H1 (cell line): ENCODE measurements at regions not wholly inside any gene's neighbourhood (a gene's known extent, or its start where the extent isn't known, plus 50 kb on each side); places are given as distances from the start of the nearest gene placed in this dataset.

ENCODE experiments used
- CTCF ChIA-PET: fragments of 300-600 bp; sonication (Branson Sonifier 250); formaldehyde crosslinking; loops from one replicate; lab custom pipeline; 2021; ENCODE audit not compliant: partially characterized antibody; lab: Charles Lee
- POLR2A ChIA-PET: fragments of 300-600 bp; sonication (Branson Sonifier 250); formaldehyde crosslinking; loops from one replicate; lab custom pipeline; 2021; ENCODE audit warnings: inconsistent platforms; ENCODE audit not compliant: partially characterized antibody; lab: Charles Lee
- DNase-seq, 2 experiments: peaks; one replicate each; pipeline versions ENCODE4 v3.0.0 to v3.0.0-alpha.2; 2010 to 2022; ENCODE audit warnings: low spot score in 2 of 2, low read depth in 1 of 2, mixed read lengths in 1 of 2
- FAIRE-seq: peaks from 2 replicates; lab custom pipeline; 2011; peaks lifted over from hg19 to GRCh38; lab: Jason Lieb, UNC
- H2AFZ ChIP-seq: 2 replicates; pipeline ENCODE4 v1.8.1; 2012; ENCODE audit warnings: low read length, inconsistent platforms
- H2AK5ac ChIP-seq: 2 replicates; pipeline ENCODE4 v1.6.1; 2013; ENCODE audit warnings: low read depth, low read length
- H2BK120ac ChIP-seq: replicated peaks from 2 replicates; pipeline ENCODE3; 2013; ENCODE audit warnings: low read depth, low read length, inconsistent platforms
- H2BK12ac ChIP-seq: 2 replicates; pipeline ENCODE4 v1.6.1; 2013; ENCODE audit warnings: low read depth, low read length
- H2BK15ac ChIP-seq: 2 replicates; pipeline ENCODE4 v1.6.1; 2013; ENCODE audit warnings: low read length
- H2BK20ac ChIP-seq: 2 replicates; pipeline ENCODE4 v1.6.1; 2013; ENCODE audit warnings: low read length
- H2BK5ac ChIP-seq: 2 replicates; pipeline ENCODE4 v1.6.1; 2013; ENCODE audit warnings: low read depth, low read length
- H3K14ac ChIP-seq: 2 replicates; pipeline ENCODE4 v1.6.1; 2013; ENCODE audit warnings: inconsistent platforms; ENCODE audit not compliant: insufficient read length
- H3K18ac ChIP-seq: 2 replicates; pipeline ENCODE4 v1.6.1; 2013; ENCODE audit warnings: low read length; ENCODE audit errors: extremely low read depth
- H3K23ac ChIP-seq: 2 replicates; pipeline ENCODE4 v1.6.1; 2013; ENCODE audit warnings: inconsistent platforms; ENCODE audit not compliant: insufficient read length
- H3K23me2 ChIP-seq: 2 replicates; pipeline ENCODE4 v1.6.1; 2013; ENCODE audit warnings: low read depth, low read length
- H3K27ac ChIP-seq: 2 replicates; pipeline ENCODE4 v1.6.1; 2011; ENCODE audit warnings: low read depth, low read length, inconsistent platforms
- H3K27me3 ChIP-seq, 4 experiments: replicated peaks in 1 of 4; 1 replicate in 1 of 4; 2 replicates in 3 of 4; pipeline versions ENCODE4 v1.6.1 to v1.8.1; 2011 to 2013; ENCODE audit warnings: low read length in 3 of 4, mild to moderate bottlenecking in 3 of 4, inconsistent platforms in 2 of 4, mixed read lengths in 2 of 4, moderate library complexity in 1 of 4; ENCODE audit not compliant: control insufficient read depth in 3 of 4, insufficient read depth in 3 of 4; ENCODE audit errors: extremely low read depth in 1 of 4
- H3K36me3 ChIP-seq, 4 experiments: 2 replicates each; pipeline versions ENCODE4 v1.6.1 to v1.8.1; 2011 to 2013; ENCODE audit warnings: mild to moderate bottlenecking in 4 of 4, low read length in 3 of 4, moderate library complexity in 2 of 4, control low read depth in 1 of 4, inconsistent platforms in 1 of 4; ENCODE audit not compliant: insufficient read depth in 4 of 4, control insufficient read depth in 2 of 4
- H3K4ac ChIP-seq: replicated peaks from 2 replicates; pipeline ENCODE3; 2013; ENCODE audit warnings: low read length, low read depth, mixed read lengths, inconsistent platforms; ENCODE audit not compliant: insufficient read length
- H3K4me1 ChIP-seq, 4 experiments: replicated peaks in 1 of 4; 1 replicate in 1 of 4; 2 replicates in 3 of 4; pipeline versions ENCODE4 v1.6.1 to v1.8.1; 2011 to 2013; ENCODE audit warnings: low read length in 3 of 4, inconsistent platforms in 2 of 4, mixed read lengths in 1 of 4; ENCODE audit not compliant: insufficient read depth in 4 of 4, control insufficient read depth in 3 of 4
- H3K4me2 ChIP-seq, 2 experiments: 2 replicates each; pipeline versions ENCODE4 v1.6.1 to v1.8.1; 2011 to 2013; ENCODE audit warnings: low read depth in 2 of 2, low read length in 2 of 2, control low read depth in 1 of 2, inconsistent platforms in 1 of 2, mild to moderate bottlenecking in 1 of 2; ENCODE audit not compliant: insufficient read depth in 1 of 2
- H3K4me3 ChIP-seq, 4 experiments: fragments of 200-600, 300-600 bp in 1 of 4; sonication (generic), shearing (Covaris generic), sonication (Bioruptor Twin) in 1 of 4; 2 replicates each; pipeline versions ENCODE4 v1.5.1 to v1.8.1; 2011 to 2016; ENCODE audit warnings: low read length in 4 of 4, low read depth in 3 of 4, control low read depth in 2 of 4, inconsistent platforms in 2 of 4, mild to moderate bottlenecking in 2 of 4, mixed read lengths in 1 of 4, moderate library complexity in 1 of 4; ENCODE audit not compliant: insufficient read depth in 2 of 4; ENCODE audit errors: extremely low read depth in 1 of 4
- H3K56ac ChIP-seq: replicated peaks from 2 replicates; pipeline ENCODE3; 2013; ENCODE audit warnings: low read depth, mild to moderate bottlenecking, mixed read lengths, low read length, inconsistent platforms; ENCODE audit not compliant: insufficient read length
- H3K79me1 ChIP-seq: 2 replicates; pipeline ENCODE4 v1.6.1; 2013; ENCODE audit warnings: low read depth, low read length, control low read depth
- H3K79me2 ChIP-seq, 2 experiments: 2 replicates each; pipeline versions ENCODE4 v1.6.1 to v1.8.1; 2012 to 2013; ENCODE audit warnings: low read length in 2 of 2, mild to moderate bottlenecking in 2 of 2, inconsistent platforms in 1 of 2; ENCODE audit not compliant: insufficient read depth in 2 of 2, control insufficient read depth in 1 of 2
- H3K9ac ChIP-seq, 4 experiments: replicated peaks in 1 of 4; 1 replicate in 1 of 4; 2 replicates in 3 of 4; pipeline versions ENCODE4 v1.6.1 to v1.8.1; 2011 to 2013; ENCODE audit warnings: low read depth in 3 of 4, low read length in 3 of 4, control low read depth in 2 of 4, mild to moderate bottlenecking in 2 of 4, moderate library complexity in 2 of 4, inconsistent platforms in 1 of 4; ENCODE audit errors: extremely low read depth in 1 of 4
- H3K9me3 ChIP-seq, 2 experiments: 2 replicates each; pipeline versions ENCODE4 v1.6.1 to v1.8.1; 2012 to 2013; ENCODE audit warnings: mild to moderate bottlenecking in 2 of 2, moderate library complexity in 2 of 2, control low read depth in 1 of 2, inconsistent platforms in 1 of 2, low read depth in 1 of 2, low read length in 1 of 2, mixed read lengths in 1 of 2; ENCODE audit not compliant: insufficient read depth in 2 of 2
- H4K20me1 ChIP-seq, 2 experiments: replicated peaks in 1 of 2; 2 replicates each; pipeline versions ENCODE3 to v1.8.1; 2011 to 2013; ENCODE audit warnings: inconsistent platforms in 2 of 2, low read length in 2 of 2, mild to moderate bottlenecking in 1 of 2; ENCODE audit not compliant: insufficient read depth in 2 of 2, control insufficient read depth in 1 of 2
- H4K5ac ChIP-seq: 2 replicates; pipeline ENCODE4 v1.6.1; 2013; ENCODE audit warnings: low read length, low read depth, mixed read lengths, inconsistent platforms; ENCODE audit not compliant: insufficient read length
- H4K8ac ChIP-seq: 2 replicates; pipeline ENCODE4 v1.8.0; 2013; ENCODE audit warnings: mild to moderate bottlenecking, moderate library complexity, low read length, inconsistent platforms; ENCODE audit not compliant: insufficient read depth; ENCODE audit errors: extremely low read depth
- H4K91ac ChIP-seq: replicated peaks from 2 replicates; pipeline ENCODE3; 2013; ENCODE audit warnings: low read length, mixed read lengths, inconsistent platforms; ENCODE audit not compliant: insufficient read length
- BACH1 ChIP-seq: IDR thresholded peaks from 2 replicates; pipeline ENCODE4 v1.6.1; 2012; ENCODE audit warnings: low read length, improper control_type of control experiment
- CREB1 ChIP-seq: IDR thresholded peaks from 2 replicates; pipeline ENCODE4 v1.6.1; 2012; ENCODE audit warnings: inconsistent platforms
- E2F6 ChIP-seq: IDR thresholded peaks from 2 replicates; pipeline ENCODE4 v1.6.1; 2012; ENCODE audit warnings: inconsistent platforms
- MAFK ChIP-seq: IDR thresholded peaks from 2 replicates; pipeline ENCODE4 v1.6.1; 2012; ENCODE audit warnings: low read depth, mild to moderate bottlenecking, improper control_type of control experiment, low read length
- WGBS, 2 experiments: shearing (Covaris generic) in 1 of 2; methylation state at CpG; one replicate each; pipeline versions ENCODE4 v1.1.6 to v1.1.7; 2013 to 2015; ENCODE audit warnings: low lambda C conversion rate in 2 of 2, mixed read lengths in 2 of 2, inconsistent platforms in 1 of 2, low coverage in 1 of 2, missing lambda C conversion rate in 1 of 2; ENCODE audit not compliant: insufficient replicate concordance in 2 of 2, insufficient coverage in 1 of 2, insufficient read length in 1 of 2; ENCODE audit errors: extremely low coverage in 1 of 2, missing lambda C conversion rate in 1 of 2; 5-methylcytosine and 5-hydroxymethylcytosine counted together

- Histone ChIP-seq H3K56ac (no peak overlapping the region), H3K4ac (no peak overlapping the region), H2BK15ac (no peak overlapping the region), H3K27ac (no peak overlapping the region), H4K8ac (no peak overlapping the region), H2BK5ac (no peak overlapping the region), H3K9ac (no peak overlapping the region), H3K23me2 (no peaks in the 10 kb centered on the region), H3K18ac (no peak overlapping the region), H4K20me1 (no peaks in the 10 kb centered on the region), H4K91ac (no peak overlapping the region), H3K79me2 (no peaks in the 10 kb centered on the region), H2BK12ac (no peak overlapping the region), H3K14ac (no peak overlapping the region), H4K5ac (no peak overlapping the region), H3K4me2 (no peak overlapping the region), H3K23ac (no peak overlapping the region), H2BK20ac (no peak overlapping the region), H3K36me3 (no peaks in the 10 kb centered on the region), H3K4me3 (no peak overlapping the region), H3K79me1 (no peaks in the 10 kb centered on the region), H3K27me3 (no peaks in the 10 kb centered on the region), H2AFZ (no peak overlapping the region), H3K9me3 (no peaks in the 10 kb centered on the region), H2AK5ac (no peak overlapping the region), H3K4me1 (no peaks in the 10 kb centered on the region; a peak in 2 of 7 replicates), H2BK120ac (no peak overlapping the region)
- ChIA-PET POLR2A (no interaction called here), CTCF (no interaction called here)
- no peak for DNase-seq
- TF ChIP-seq MAFK (no peak), BACH1 (no peak), E2F6 (no peak), CREB1 (no peak)
- 97% methylated on average over 3 of the region's 3 CpGs; no CpG with 5 or more reads in 1 of the 2 experiments for WGBS, 2 experiments
- FAIRE-seq, result no peak
These were observed 873.8 kb downstream of the ROBO2 start for GRCh38 chr3:77913524-77914174.
